DMS53 (cell line): ENCODE measurements at regions not wholly inside any gene's neighbourhood (a gene's known extent, or its start where the extent isn't known, plus 50 kb on each side); places are given as distances from the start of the nearest gene placed in this dataset.
A peak's percentile ranks its signal among the peaks of the same experiment; 100 is the strongest.

Experiments
- DNase-seq: peaks from one replicate; lab custom pipeline; 2025; lab: John Stamatoyannopoulos, UW

GRCh38 chr7:1359681-1360485 lies 99.4 kb downstream of the MICALL2 start:
- no peak for DNase-seq

- DNase-seq: peak; percentile 22
Measured at GRCh38 chr7:1360521-1360971, 98.7 kb downstream of the MICALL2 start.

- DNase-seq: no peak
Measured at GRCh38 chr7:1361016-1361755, 98.1 kb downstream of the MICALL2 start.

GRCh38 chr7:1361756-1362125 lies 97.5 kb downstream of the MICALL2 start:
- no peak for DNase-seq

- DNase-seq: no peak
Measured at GRCh38 chr7:1362301-1362700, 97.0 kb downstream of the MICALL2 start.

- DNase-seq: no peak
Measured at GRCh38 chr7:1364068-1364905, 95.0 kb downstream of the MICALL2 start.

- DNase-seq: no peak
Measured at GRCh38 chr7:1364906-1365570, 94.2 kb downstream of the MICALL2 start.

- DNase-seq: no peak
Measured at GRCh38 chr7:1365846-1366245, 93.4 kb downstream of the MICALL2 start.

- no peak for DNase-seq
Measured at GRCh38 chr7:1366801-1367405, 92.4 kb downstream of the MICALL2 start.

GRCh38 chr7:1367501-1368183 lies 91.6 kb downstream of the MICALL2 start:
- no peak for DNase-seq

GRCh38 chr7:1368184-1368681 lies 91.0 kb downstream of the MICALL2 start:
- DNase-seq: no peak

- no peak for DNase-seq
Measured at GRCh38 chr7:1368682-1369571, 90.3 kb downstream of the MICALL2 start.

GRCh38 chr7:1369916-1370657 lies 89.2 kb downstream of the MICALL2 start:
- no peak for DNase-seq

GRCh38 chr7:1370738-1371137 lies 88.5 kb downstream of the MICALL2 start:
- no peak for DNase-seq

GRCh38 chr7:1372063-1372462 lies 87.2 kb downstream of the MICALL2 start:
- DNase-seq: no peak

- DNase-seq: no peak
Measured at GRCh38 chr7:1372671-1373379, 86.4 kb downstream of the MICALL2 start.

- peak; percentile 22 for DNase-seq
Measured at GRCh38 chr7:1377111-1377909, 82.0 kb downstream of the MICALL2 start.
